Glutamatergic neuron (in vitro differentiated cells): ENCODE measurements at regions not wholly inside any gene's neighbourhood (a gene's known extent, or its start where the extent isn't known, plus 50 kb on each side); places are given as distances from the start of the nearest gene placed in this dataset.

Source experiments
- DNase-seq: peaks from one replicate; pipeline ENCODE4 v3.0.0; 2022
- H3K27ac Mint-ChIP-seq: one replicate; pipeline ENCODE4 v1.8.0; 2020; ENCODE audit warnings: mild to moderate bottlenecking, mixed read lengths, inconsistent platforms; ENCODE audit not compliant: unreplicated experiment
- H3K27me3 Mint-ChIP-seq: one replicate; pipeline ENCODE4 v1.8.0; 2020; ENCODE audit warnings: mild to moderate bottlenecking, moderate library complexity, mixed read lengths, inconsistent platforms; ENCODE audit not compliant: unreplicated experiment
- H3K36me3 Mint-ChIP-seq: one replicate; pipeline ENCODE4 v1.8.0; 2020; ENCODE audit warnings: mild to moderate bottlenecking, mixed read lengths, inconsistent platforms; ENCODE audit not compliant: unreplicated experiment
- H3K4me1 Mint-ChIP-seq: one replicate; pipeline ENCODE4 v1.8.0; 2020; ENCODE audit warnings: mild to moderate bottlenecking, low read depth, mixed read lengths, inconsistent platforms; ENCODE audit not compliant: unreplicated experiment
- H3K4me3 Mint-ChIP-seq: one replicate; pipeline ENCODE4 v1.8.0; 2020; ENCODE audit warnings: mild to moderate bottlenecking, mixed read lengths, inconsistent platforms; ENCODE audit not compliant: unreplicated experiment
- H3K9me3 Mint-ChIP-seq: one replicate; pipeline ENCODE4 v1.8.0; 2020; ENCODE audit warnings: mild to moderate bottlenecking, moderate library complexity, mixed read lengths, inconsistent platforms; ENCODE audit not compliant: unreplicated experiment
- TF ChIP-seq, protein P1 (sequence below): fragments of 200-600 bp; sonication (generic); IDR thresholded peaks from one replicate; pipeline ENCODE4 v1.5.0; 2021; ENCODE audit not compliant: partially characterized antibody, unreplicated experiment

DNA sequence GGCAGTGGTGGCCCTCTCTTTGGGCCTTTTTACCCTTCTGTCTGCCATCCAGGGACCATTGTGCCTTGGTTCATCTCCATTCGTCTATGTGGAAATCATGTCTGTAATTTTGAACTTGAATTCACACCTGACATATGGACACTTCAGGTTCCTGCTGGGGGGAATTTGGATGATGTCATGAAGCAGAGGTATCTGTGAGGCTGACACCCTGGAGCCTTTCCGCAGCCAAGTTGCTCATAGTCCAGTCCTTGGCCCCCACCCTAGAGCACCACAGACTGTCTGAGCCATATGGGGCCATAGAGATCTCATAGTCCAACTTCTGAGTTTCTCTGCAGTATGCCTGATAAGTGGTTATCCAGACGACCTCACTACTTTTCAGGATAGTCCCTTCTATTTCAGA, 147.7 kb upstream of the CACNA1E start:
- no peaks in the 10 kb centered on the region for H3K27me3 Mint-ChIP-seq
- H3K4me1 Mint-ChIP-seq, result no peaks in the 10 kb centered on the region
- TF ChIP-seq, protein P1, sequence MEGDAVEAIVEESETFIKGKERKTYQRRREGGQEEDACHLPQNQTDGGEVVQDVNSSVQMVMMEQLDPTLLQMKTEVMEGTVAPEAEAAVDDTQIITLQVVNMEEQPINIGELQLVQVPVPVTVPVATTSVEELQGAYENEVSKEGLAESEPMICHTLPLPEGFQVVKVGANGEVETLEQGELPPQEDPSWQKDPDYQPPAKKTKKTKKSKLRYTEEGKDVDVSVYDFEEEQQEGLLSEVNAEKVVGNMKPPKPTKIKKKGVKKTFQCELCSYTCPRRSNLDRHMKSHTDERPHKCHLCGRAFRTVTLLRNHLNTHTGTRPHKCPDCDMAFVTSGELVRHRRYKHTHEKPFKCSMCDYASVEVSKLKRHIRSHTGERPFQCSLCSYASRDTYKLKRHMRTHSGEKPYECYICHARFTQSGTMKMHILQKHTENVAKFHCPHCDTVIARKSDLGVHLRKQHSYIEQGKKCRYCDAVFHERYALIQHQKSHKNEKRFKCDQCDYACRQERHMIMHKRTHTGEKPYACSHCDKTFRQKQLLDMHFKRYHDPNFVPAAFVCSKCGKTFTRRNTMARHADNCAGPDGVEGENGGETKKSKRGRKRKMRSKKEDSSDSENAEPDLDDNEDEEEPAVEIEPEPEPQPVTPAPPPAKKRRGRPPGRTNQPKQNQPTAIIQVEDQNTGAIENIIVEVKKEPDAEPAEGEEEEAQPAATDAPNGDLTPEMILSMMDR, result no peak
- no peaks in the 10 kb centered on the region for H3K36me3 Mint-ChIP-seq
- H3K27ac Mint-ChIP-seq, result no peak overlapping the region
- no peak overlapping the region for H3K4me3 Mint-ChIP-seq
- DNase-seq, result no peak
- H3K9me3 Mint-ChIP-seq, result no peaks in the 10 kb centered on the region

DNA sequence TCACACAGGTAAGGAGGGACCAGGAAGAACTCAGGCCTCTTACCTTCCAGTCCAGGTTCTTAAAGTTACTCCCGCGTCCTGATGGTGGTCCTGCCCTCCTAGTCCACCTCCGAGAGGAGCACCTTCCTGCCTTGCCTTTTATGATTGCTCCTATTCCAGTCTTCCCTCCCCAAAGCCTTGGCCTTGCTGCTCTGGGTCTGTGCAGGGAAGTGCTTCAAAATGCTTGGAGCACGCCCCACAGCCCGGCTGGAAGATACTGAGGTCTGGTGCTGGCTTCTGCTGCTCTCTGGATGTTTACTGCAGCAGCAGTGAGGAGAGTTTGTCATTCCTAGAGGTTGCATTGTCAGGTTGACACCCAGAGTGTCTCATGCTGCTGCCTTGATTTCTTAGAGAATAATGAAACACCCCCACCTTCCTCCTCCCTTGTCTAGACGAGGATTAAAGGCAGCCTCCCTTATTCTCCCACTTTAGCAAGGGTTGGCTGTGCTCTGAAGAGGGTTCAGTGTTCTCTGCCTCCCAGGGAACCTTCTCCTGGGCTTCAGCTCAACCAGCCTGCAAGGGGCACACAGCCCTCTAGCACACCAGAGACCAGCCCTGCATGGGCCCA, 142.2 kb upstream of the CACNA1E start:
- H3K4me3 Mint-ChIP-seq, result no peak overlapping the region
- no peaks in the 10 kb centered on the region for H3K4me1 Mint-ChIP-seq
- TF ChIP-seq, protein P1, result no peak

DNA sequence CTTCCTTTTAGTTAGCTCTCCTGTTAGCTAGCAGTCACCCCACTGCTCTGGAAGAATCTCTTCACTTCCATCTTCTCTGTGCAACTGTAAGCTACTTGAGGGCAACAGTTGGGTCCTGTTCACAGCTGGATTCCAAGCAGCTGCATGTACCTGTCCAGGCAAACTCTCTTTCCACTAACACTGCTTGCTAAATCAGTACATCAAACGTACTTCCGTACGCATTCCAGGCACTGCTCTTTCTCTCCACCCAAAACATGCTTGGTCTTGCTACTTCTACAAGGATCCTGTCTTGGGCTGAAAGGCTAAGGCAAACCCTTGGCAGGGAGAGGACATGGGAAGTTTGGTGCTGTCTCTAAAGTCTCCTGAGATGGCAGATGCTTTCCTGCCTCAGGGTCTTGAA, 139.2 kb upstream of the CACNA1E start:
- Mint-ChIP-seq H3K4me3 (no peak overlapping the region), H3K36me3 (no peaks in the 10 kb centered on the region), H3K27me3 (peaks cover 7% of the 10 kb centered on the region), H3K27ac (no peak overlapping the region), H3K9me3 (peaks cover 2% of the 10 kb centered on the region), H3K4me1 (no peaks in the 10 kb centered on the region)
- TF ChIP-seq, protein P1, result no peak
- no peak for DNase-seq

More for the DNA sequence above, 142.2 kb upstream of the CACNA1E start:
- no peak overlapping the region for H3K27ac Mint-ChIP-seq
- peaks cover 4% of the 10 kb centered on the region for H3K27me3 Mint-ChIP-seq
- no peak for DNase-seq
- H3K36me3 Mint-ChIP-seq, result no peaks in the 10 kb centered on the region
- H3K9me3 Mint-ChIP-seq, result peaks cover 2% of the 10 kb centered on the region

DNA sequence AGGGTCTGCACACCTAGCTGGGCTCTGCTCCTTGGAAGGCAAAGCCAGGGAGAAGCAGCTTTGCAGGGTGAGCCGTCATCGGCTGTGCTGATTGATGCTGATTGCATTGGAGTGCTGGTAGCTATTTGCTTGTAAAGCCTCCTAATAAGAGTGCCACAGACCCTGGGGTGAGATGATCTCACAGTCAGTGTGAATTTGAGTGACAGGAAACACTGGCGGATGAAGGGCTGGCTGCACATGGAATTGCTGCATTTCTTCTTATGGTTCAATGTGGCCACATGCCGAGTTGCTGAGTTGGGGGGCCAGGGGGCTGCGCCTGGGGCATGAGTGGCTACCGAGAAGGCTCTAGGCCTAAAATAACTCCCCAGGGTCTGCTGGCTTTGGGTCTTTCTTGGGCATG, 138.2 kb upstream of the CACNA1E start:
- no peak for DNase-seq
- Mint-ChIP-seq H3K27me3 (peaks cover 7% of the 10 kb centered on the region), H3K4me3 (no peak overlapping the region), H3K36me3 (no peaks in the 10 kb centered on the region), H3K27ac (no peak overlapping the region), H3K9me3 (peaks cover 2% of the 10 kb centered on the region), H3K4me1 (no peaks in the 10 kb centered on the region)
- TF ChIP-seq, protein P1, result no peak

DNA sequence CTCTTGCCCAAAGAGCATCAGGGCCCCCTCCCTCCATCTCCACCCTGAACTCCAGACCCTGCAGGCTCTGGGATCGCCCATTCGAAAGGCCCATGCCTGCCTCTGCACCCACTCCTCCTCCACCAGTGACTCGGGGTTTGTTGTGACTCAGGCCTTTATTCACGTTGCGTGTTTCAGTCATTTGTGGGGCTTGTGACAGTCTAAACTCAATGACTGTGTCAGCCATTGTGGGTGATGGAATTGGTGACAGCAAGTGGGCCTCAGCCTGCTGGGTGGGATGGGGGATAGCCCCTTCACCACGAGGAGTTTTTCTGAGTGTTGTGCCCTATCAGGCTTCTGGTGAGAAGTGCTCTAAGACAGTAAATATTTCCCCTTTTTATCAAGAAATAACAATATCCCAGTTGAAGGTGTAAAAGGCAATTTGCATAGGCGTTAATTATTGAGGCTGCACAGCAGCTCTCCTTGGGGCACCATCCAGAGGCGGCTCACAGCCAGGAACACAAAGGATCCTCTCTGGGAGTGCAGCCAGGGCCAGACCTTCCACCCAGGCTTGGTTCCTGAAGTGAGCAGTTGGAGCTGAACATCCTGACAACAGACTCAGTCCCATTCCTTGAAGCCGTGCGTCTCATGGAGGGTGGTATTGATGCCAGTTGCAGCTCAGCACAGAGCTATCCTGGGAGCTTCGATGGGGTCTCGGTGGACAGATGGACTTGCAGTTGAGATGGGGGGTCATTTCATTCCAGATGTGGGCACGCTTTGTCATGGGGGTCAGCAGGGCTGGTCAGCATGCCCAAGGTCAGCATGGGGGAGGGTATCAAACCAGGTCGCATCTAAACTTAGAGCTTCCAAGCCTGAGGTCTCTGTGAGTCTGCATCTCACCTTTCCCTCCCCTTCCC, 135.6 kb upstream of the CACNA1E start:
- no peak overlapping the region for H3K27ac Mint-ChIP-seq
- H3K27me3 Mint-ChIP-seq, result peaks cover 9% of the 10 kb centered on the region
- no peaks in the 10 kb centered on the region for H3K4me1 Mint-ChIP-seq
- TF ChIP-seq, protein P1, result no peak
- no peak overlapping the region for H3K4me3 Mint-ChIP-seq
- no peak for DNase-seq
- no peaks in the 10 kb centered on the region for H3K36me3 Mint-ChIP-seq
- peaks cover 2% of the 10 kb centered on the region for H3K9me3 Mint-ChIP-seq
